HG02943 (cell line): ENCODE measurements at regions not wholly inside any gene's neighbourhood (a gene's known extent, or its start where the extent isn't known, plus 50 kb on each side); places are given as distances from the start of the nearest gene placed in this dataset.
"Not testable (repeated sequence)": the region's sequence is repeated elsewhere in the genome, so short reads cannot be mapped to it uniquely, and the experiment has no call there.

Experiments used
- ATAC-seq: cut with Tn5 transposase; IDR thresholded peaks from one replicate; pipeline ENCODE4 v1.9.1; 2021; ENCODE audit warnings: mild to moderate bottlenecking, low read depth, moderate library complexity; ENCODE audit not compliant: unreplicated experiment

- not testable (repeated sequence) for ATAC-seq
Measured at GRCh38 chr12:114829244-114829643, 145.3 kb upstream of the TBX3 start.

GRCh38 chr12:114827461-114827860 lies 143.5 kb upstream of the TBX3 start:
- no peak for ATAC-seq

GRCh38 chr12:114826244-114826643 lies 142.3 kb upstream of the TBX3 start:
- ATAC-seq = no peak

- no peak for ATAC-seq
Measured at GRCh38 chr12:114823724-114824123, 139.7 kb upstream of the TBX3 start.

- no peak for ATAC-seq
Measured at GRCh38 chr12:114821570-114821969, 137.6 kb upstream of the TBX3 start.

GRCh38 chr12:114820796-114821195 lies 136.8 kb upstream of the TBX3 start:
- no peak for ATAC-seq

- no peak for ATAC-seq
Measured at GRCh38 chr12:114817571-114818425, 133.8 kb upstream of the TBX3 start.

GRCh38 chr12:114815026-114815795 lies 131.2 kb upstream of the TBX3 start:
- ATAC-seq = no peak

- no peak for ATAC-seq
Measured at GRCh38 chr12:114812858-114813761, 129.1 kb upstream of the TBX3 start.

GRCh38 chr12:114812384-114812783 lies 128.4 kb upstream of the TBX3 start:
- no peak for ATAC-seq

- no peak for ATAC-seq
Measured at GRCh38 chr12:114809097-114809496, 125.1 kb upstream of the TBX3 start.

- not testable (repeated sequence) for ATAC-seq
Measured at GRCh38 chr12:114801381-114801780, 117.4 kb upstream of the TBX3 start.

GRCh38 chr12:114800566-114800965 lies 116.6 kb upstream of the TBX3 start:
- ATAC-seq = not testable (repeated sequence)

GRCh38 chr12:114799574-114800487 lies 115.9 kb upstream of the TBX3 start:
- ATAC-seq = no peak

GRCh38 chr12:114794049-114794558 lies 110.1 kb upstream of the TBX3 start:
- no peak for ATAC-seq

- ATAC-seq = no peak
Measured at GRCh38 chr12:114790276-114790675, 106.3 kb upstream of the TBX3 start.

- no peak for ATAC-seq
Measured at GRCh38 chr12:114789821-114790220, 105.8 kb upstream of the TBX3 start.

GRCh38 chr12:114789276-114789675 lies 105.3 kb upstream of the TBX3 start:
- no peak for ATAC-seq

GRCh38 chr12:114784526-114784925 lies 100.6 kb upstream of the TBX3 start:
- ATAC-seq = no peak
